AG09309 (cell line): ENCODE measurements at regions not wholly inside any gene's neighbourhood (a gene's known extent, or its start where the extent isn't known, plus 50 kb on each side); places are given as distances from the start of the nearest gene placed in this dataset.
"Not testable (repeated sequence)": the region's sequence is repeated elsewhere in the genome, so short reads cannot be mapped to it uniquely, and the experiment has no call there.

Experiments used
- DNase-seq: peaks from one replicate; pipeline ENCODE4 v3.0.0-alpha.2; 2010; ENCODE audit warnings: low read depth
- H3K4me3 ChIP-seq: 2 replicates; pipeline ENCODE4 v1.5.1; 2011; ENCODE audit warnings: mild to moderate bottlenecking, low read depth, low read length, moderate library complexity; ENCODE audit not compliant: control insufficient read depth
- CTCF ChIP-seq: IDR thresholded peaks from 2 replicates; pipeline ENCODE4 v1.5.1; 2011; ENCODE audit warnings: mild to moderate bottlenecking, low read depth, low read length, inconsistent platforms; ENCODE audit not compliant: insufficient read depth, control insufficient read depth; ENCODE audit errors: missing control alignments

DNA sequence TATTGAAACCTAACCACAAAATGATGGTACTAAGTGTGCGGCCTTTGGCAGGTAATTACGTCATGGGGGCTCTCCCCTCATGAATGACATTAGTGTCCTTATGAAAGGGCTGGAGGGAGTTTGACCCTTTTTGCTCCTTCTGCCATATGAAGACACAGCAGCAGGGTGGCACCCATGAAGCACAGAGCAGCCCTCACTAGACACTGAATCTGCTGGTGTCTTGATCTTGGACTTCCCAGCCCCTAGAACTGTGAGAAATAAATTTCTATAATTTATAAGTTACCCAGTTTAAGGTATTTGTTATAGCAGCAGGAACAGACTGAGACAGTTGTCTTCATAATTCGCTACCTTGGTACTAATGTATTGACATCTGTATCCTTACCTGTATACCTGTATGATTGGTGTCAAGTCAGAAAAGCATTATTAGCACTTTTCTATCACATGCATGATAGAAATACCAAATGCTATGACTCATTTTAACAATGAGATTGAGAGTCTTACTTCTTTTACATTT is 80.4 kb downstream of the GCNT4 start:
- no peak for TF ChIP-seq CTCF
- H3K4me3 ChIP-seq: no peak overlapping the region
- no peak for DNase-seq

GRCh38 chr5:74970891-74971290 is 81.5 kb downstream of the GCNT4 start:
- H3K4me3 ChIP-seq: not testable (repeated sequence)

GRCh38 chr5:74969726-74970125 is 82.6 kb downstream of the GCNT4 start:
- no peak for TF ChIP-seq CTCF
- no peak overlapping the region for H3K4me3 ChIP-seq
- DNase-seq: no peak

More at GRCh38 chr5:74970891-74971290, 81.5 kb downstream of the GCNT4 start:
- DNase-seq: not testable (repeated sequence)

- no peak for TF ChIP-seq CTCF
- H3K4me3 ChIP-seq: no peak overlapping the region
- no peak for DNase-seq
Measured at GRCh38 chr5:74966141-74967026, 86.0 kb downstream of the GCNT4 start.

- no peak for DNase-seq
- no peak for TF ChIP-seq CTCF
- no peak overlapping the region for H3K4me3 ChIP-seq
Measured at GRCh38 chr5:74963407-74963806, 89.0 kb downstream of the GCNT4 start.

- no peak for DNase-seq
- TF ChIP-seq CTCF: no peak
- no peak overlapping the region for H3K4me3 ChIP-seq
Measured at GRCh38 chr5:74957906-74958305, 91.7 kb upstream of the FAM169A start.

- no peak for TF ChIP-seq CTCF
- H3K4me3 ChIP-seq: no peak overlapping the region
- DNase-seq: no peak
Measured at GRCh38 chr5:74957029-74957784, 91.0 kb upstream of the FAM169A start.
